SW 1271 (cell line): ENCODE measurements at regions not wholly inside any gene's neighbourhood (a gene's known extent, or its start where the extent isn't known, plus 50 kb on each side); places are given as distances from the start of the nearest gene placed in this dataset.

Source experiments
- DNase-seq, 2 experiments: peaks; one replicate each; lab custom pipeline; 2025; lab: John Stamatoyannopoulos, UW

- DNase-seq: no peak
Measured at GRCh38 chr21:17451364-17451891, 61.4 kb upstream of the CXADR start.

GRCh38 chr21:17454315-17455027 is 58.4 kb upstream of the CXADR start:
- DNase-seq: peak; percentile 66 to 94

GRCh38 chr21:17455028-17455353 is 57.9 kb upstream of the CXADR start:
- DNase-seq: no peak

- DNase-seq: no peak
Measured at GRCh38 chr21:17455451-17455850, 57.4 kb upstream of the CXADR start.

GRCh38 chr21:17458279-17458678 is 54.6 kb upstream of the CXADR start:
- DNase-seq: no peak

GRCh38 chr21:17460094-17460493 is 52.7 kb upstream of the CXADR start:
- DNase-seq: no peak

- DNase-seq: no peak
Measured at GRCh38 chr21:17461014-17461413, 51.8 kb upstream of the CXADR start.

- DNase-seq: no peak
Measured at GRCh38 chr21:17461582-17461981, 51.3 kb upstream of the CXADR start.

- DNase-seq: no peak
Measured at GRCh38 chr21:17462276-17462981, 50.4 kb upstream of the CXADR start.
